Prostate gland (tissue), 2 donors: ENCODE measurements at regions not wholly inside any gene's neighbourhood (a gene's known extent, or its start where the extent isn't known, plus 50 kb on each side); places are given as distances from the start of the nearest gene placed in this dataset.

Experiments
- POLR2A ChIP-seq: fragments of 450-650 bp; IDR thresholded peaks from one replicate; pipeline ENCODE4 v1.6.1; 2016; ENCODE audit warnings: antibody characterized with exemption, mild to moderate bottlenecking
- POLR2AphosphoS5 ChIP-seq: sonication (generic); formaldehyde crosslinking; IDR thresholded peaks from one replicate; pipeline ENCODE4 v1.6.1; 2017; ENCODE audit warnings: antibody characterized with exemption
- TF ChIP-seq, protein P1 (sequence below), 4 experiments: fragments of 200-600 bp in 2 of 4; fragments of 450-650 bp in 2 of 4; sonication (generic) in 2 of 4; IDR thresholded peaks; 1 replicate in 3 of 4; 2 replicates in 1 of 4; pipeline ENCODE4 v1.5.1; 2016 to 2019; ENCODE audit warnings: antibody characterized with exemption in 4 of 4, mild to moderate bottlenecking in 2 of 4, moderate library complexity in 2 of 4

DNA sequence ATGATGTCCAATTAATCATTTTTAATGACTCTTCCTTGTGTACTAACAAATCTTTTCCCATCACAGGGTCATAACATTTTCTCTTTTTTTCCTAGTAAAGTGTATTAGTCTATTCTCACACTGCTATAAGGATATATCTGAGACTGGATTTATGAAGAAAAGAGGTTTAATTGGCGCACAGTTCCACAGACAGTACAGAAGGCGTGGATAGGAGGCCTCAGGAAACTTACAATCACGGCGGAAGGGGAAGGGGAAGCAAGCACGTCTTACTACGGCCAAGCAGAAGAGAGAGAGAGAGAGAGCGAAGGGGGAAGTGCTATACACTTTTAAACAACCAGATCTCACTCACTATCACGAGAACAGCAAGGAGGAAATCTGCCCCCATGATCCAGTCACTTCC, 359.4 kb upstream of the NFE2L3 start:
- TF ChIP-seq, protein P1, sequence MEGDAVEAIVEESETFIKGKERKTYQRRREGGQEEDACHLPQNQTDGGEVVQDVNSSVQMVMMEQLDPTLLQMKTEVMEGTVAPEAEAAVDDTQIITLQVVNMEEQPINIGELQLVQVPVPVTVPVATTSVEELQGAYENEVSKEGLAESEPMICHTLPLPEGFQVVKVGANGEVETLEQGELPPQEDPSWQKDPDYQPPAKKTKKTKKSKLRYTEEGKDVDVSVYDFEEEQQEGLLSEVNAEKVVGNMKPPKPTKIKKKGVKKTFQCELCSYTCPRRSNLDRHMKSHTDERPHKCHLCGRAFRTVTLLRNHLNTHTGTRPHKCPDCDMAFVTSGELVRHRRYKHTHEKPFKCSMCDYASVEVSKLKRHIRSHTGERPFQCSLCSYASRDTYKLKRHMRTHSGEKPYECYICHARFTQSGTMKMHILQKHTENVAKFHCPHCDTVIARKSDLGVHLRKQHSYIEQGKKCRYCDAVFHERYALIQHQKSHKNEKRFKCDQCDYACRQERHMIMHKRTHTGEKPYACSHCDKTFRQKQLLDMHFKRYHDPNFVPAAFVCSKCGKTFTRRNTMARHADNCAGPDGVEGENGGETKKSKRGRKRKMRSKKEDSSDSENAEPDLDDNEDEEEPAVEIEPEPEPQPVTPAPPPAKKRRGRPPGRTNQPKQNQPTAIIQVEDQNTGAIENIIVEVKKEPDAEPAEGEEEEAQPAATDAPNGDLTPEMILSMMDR (IDR thresholded peaks at IDR 0.05): no peak
- TF ChIP-seq POLR2AphosphoS5: no peak
- TF ChIP-seq POLR2A: no peak
